Esophagus squamous epithelium (tissue), 4 donors: ENCODE measurements at regions not wholly inside any gene's neighbourhood (a gene's known extent, or its start where the extent isn't known, plus 50 kb on each side); places are given as distances from the start of the nearest gene placed in this dataset.

ENCODE experiments used
- CTCF ChIP-seq, 6 experiments: fragments of 450-650 bp in 4 of 6; fragments of 200-600 bp in 2 of 6; sonication (generic) in 2 of 6; IDR thresholded peaks; one replicate each; pipeline ENCODE4 v1.5.1; 2016 to 2019; ENCODE audit warnings: antibody characterized with exemption in 6 of 6, mild to moderate bottlenecking in 4 of 6, moderate library complexity in 4 of 6
- POLR2A ChIP-seq, 4 donors: fragments of 450-650 bp; IDR thresholded peaks; one replicate each; pipeline ENCODE4 v1.6.1; 2017; ENCODE audit warnings: antibody characterized with exemption in 4 of 4, mild to moderate bottlenecking in 4 of 4, moderate library complexity in 3 of 4

DNA sequence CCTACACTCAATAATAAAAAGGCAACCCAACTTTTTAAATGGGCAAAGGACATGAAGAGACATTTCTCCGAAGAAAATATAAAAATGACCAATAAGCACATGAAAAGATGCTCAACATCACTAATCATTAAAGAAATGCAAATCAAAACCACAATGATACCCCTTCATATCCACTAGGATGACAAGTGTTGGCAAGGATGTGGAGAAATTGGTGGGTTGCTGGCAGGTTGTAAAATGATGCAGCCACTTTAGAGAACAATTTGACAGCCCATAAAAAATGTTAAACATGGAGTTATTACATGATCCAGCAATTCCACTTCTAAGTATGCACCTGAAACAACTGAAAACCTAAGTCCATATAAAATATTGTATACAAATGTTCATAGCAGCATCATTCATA lies 73.2 kb upstream of the LMO2 start:
- TF ChIP-seq CTCF (IDR thresholded peaks at IDR 0.05), result no peak
- no peak for TF ChIP-seq POLR2A (IDR thresholded peaks at IDR 0.05)
